Umbilical cord (tissue), 1 donor: ENCODE measurements at regions not wholly inside any gene's neighbourhood (a gene's known extent, or its start where the extent isn't known, plus 50 kb on each side); places are given as distances from the start of the nearest gene placed in this dataset.
"Not testable (repeated sequence)": the region's sequence is repeated elsewhere in the genome, so short reads cannot be mapped to it uniquely, and the experiment has no call there.

ENCODE experiments used
- DNase-seq: peaks from one replicate; pipeline ENCODE4 v3.0.0-alpha.2; 2015; ENCODE audit warnings: low spot score

- DNase-seq, result no peak
Measured at GRCh38 chr10:123221418-123221817, 67.2 kb downstream of the BUB3 start.

- DNase-seq, result no peak
Measured at GRCh38 chr10:123222832-123223231, 68.6 kb downstream of the BUB3 start.

- no peak for DNase-seq
Measured at GRCh38 chr10:123227706-123228105, 73.5 kb downstream of the BUB3 start.

- no peak for DNase-seq
Measured at GRCh38 chr10:123229927-123230630, 75.9 kb downstream of the BUB3 start.

GRCh38 chr10:123232879-123233278 is 78.7 kb downstream of the BUB3 start:
- not testable (repeated sequence) for DNase-seq

GRCh38 chr10:123235014-123235413 is 80.8 kb downstream of the BUB3 start:
- not testable (repeated sequence) for DNase-seq

GRCh38 chr10:123236126-123236525 is 81.9 kb downstream of the BUB3 start:
- DNase-seq, result no peak

- no peak for DNase-seq
Measured at GRCh38 chr10:123240250-123240649, 86.0 kb downstream of the BUB3 start.

GRCh38 chr10:123240776-123241175 is 86.6 kb downstream of the BUB3 start:
- no peak for DNase-seq

- no peak for DNase-seq
Measured at GRCh38 chr10:123241391-123242141, 87.4 kb downstream of the BUB3 start.

- DNase-seq, result no peak
Measured at GRCh38 chr10:123244747-123245146, 90.5 kb downstream of the BUB3 start.

- no peak for DNase-seq
Measured at GRCh38 chr10:123245264-123245663, 91.1 kb downstream of the BUB3 start.

- no peak for DNase-seq
Measured at GRCh38 chr10:123249894-123250293, 95.7 kb downstream of the BUB3 start.

- no peak for DNase-seq
Measured at GRCh38 chr10:123250640-123251039, 96.4 kb downstream of the BUB3 start.

GRCh38 chr10:123252779-123253178 is 98.6 kb downstream of the BUB3 start:
- no peak for DNase-seq

GRCh38 chr10:123254343-123254742 is 100.1 kb downstream of the BUB3 start:
- DNase-seq, result not testable (repeated sequence)

- DNase-seq, result no peak
Measured at GRCh38 chr10:123257904-123258456, 103.8 kb downstream of the BUB3 start.

GRCh38 chr10:123259081-123259480 is 104.9 kb downstream of the BUB3 start:
- no peak for DNase-seq

- DNase-seq, result peak; percentile 3
Measured at GRCh38 chr10:123259791-123260190, 105.6 kb downstream of the BUB3 start.

- no peak for DNase-seq
Measured at GRCh38 chr10:123262456-123262855, 108.3 kb downstream of the BUB3 start.

- no peak for DNase-seq
Measured at GRCh38 chr10:123266971-123267370, 112.8 kb downstream of the BUB3 start.

- no peak for DNase-seq
Measured at GRCh38 chr10:123269017-123269552, 114.9 kb downstream of the BUB3 start.

- no peak for DNase-seq
Measured at GRCh38 chr10:123269675-123270074, 115.5 kb downstream of the BUB3 start.
